Spleen (tissue), 11 donors: ENCODE measurements at regions not wholly inside any gene's neighbourhood (a gene's known extent, or its start where the extent isn't known, plus 50 kb on each side); places are given as distances from the start of the nearest gene placed in this dataset.

Source experiments
- DNase-seq: peaks from one replicate; pipeline ENCODE4 v3.0.0-alpha.2; 2020
- H3K27ac ChIP-seq, 8 donors: fragments of 200-600 bp; sonication (generic) in 7 of 8; 1 replicate in 4 of 8; 2 replicates in 4 of 8; pipeline versions ENCODE4 v1.5.0 to v1.8.0; 2016 to 2021; ENCODE audit warnings: inconsistent platforms in 4 of 8, mild to moderate bottlenecking in 4 of 8, moderate library complexity in 1 of 8
- H3K27me3 ChIP-seq, 7 donors: fragments of 200-600 bp; sonication (generic) in 6 of 7; replicated peaks in 1 of 7; 1 replicate in 4 of 7; 2 replicates in 3 of 7; pipeline versions ENCODE4 v1.5.0 to v1.8.0; 2016 to 2021; ENCODE audit warnings: inconsistent platforms in 3 of 7, mild to moderate bottlenecking in 1 of 7
- H3K36me3 ChIP-seq, 6 donors: fragments of 200-600 bp; sonication (generic) in 5 of 6; 1 replicate in 4 of 6; 2 replicates in 2 of 6; pipeline versions ENCODE4 v1.5.0 to v1.8.0; 2016 to 2021; ENCODE audit warnings: inconsistent platforms in 2 of 6
- H3K4me1 ChIP-seq, 6 donors: fragments of 200-600 bp; sonication (generic) in 5 of 6; 1 replicate in 3 of 6; 2 replicates in 3 of 6; pipeline versions ENCODE4 v1.5.0 to v1.8.0; 2016 to 2021; ENCODE audit warnings: inconsistent platforms in 3 of 6
- H3K4me3 ChIP-seq, 8 donors: fragments of 200-600 bp; sonication (generic) in 7 of 8; 1 replicate in 4 of 8; 2 replicates in 4 of 8; pipeline versions ENCODE4 v1.5.0 to v1.8.0; 2016 to 2021; ENCODE audit warnings: inconsistent platforms in 4 of 8, mild to moderate bottlenecking in 4 of 8, moderate library complexity in 2 of 8
- H3K9me3 ChIP-seq, 8 donors: fragments of 200-600 bp; sonication (generic) in 7 of 8; 1 replicate in 4 of 8; 2 replicates in 4 of 8; pipeline versions ENCODE4 v1.5.0 to v1.8.0; 2016 to 2021; ENCODE audit warnings: inconsistent platforms in 4 of 8
- POLR2A ChIP-seq, 3 donors: fragments of 450-650 bp; IDR thresholded peaks; one replicate each; pipeline ENCODE4 v1.5.1; 2017; ENCODE audit warnings: antibody characterized with exemption in 3 of 3, mild to moderate bottlenecking in 1 of 3
- POLR2AphosphoS5 ChIP-seq, 3 donors: sonication (generic); formaldehyde crosslinking; IDR thresholded peaks; one replicate each; pipeline ENCODE4 v1.5.1; 2017; ENCODE audit warnings: antibody characterized with exemption in 3 of 3
- WGBS, 5 donors: extraction: QIAGEN DNeasy Blood & Tissue Kit in 3 of 5; methylation state at CpG; one replicate each; pipeline versions ENCODE4 v1.1.5 to v1.1.7; 2013 to 2018; 5-methylcytosine and 5-hydroxymethylcytosine counted together
- intact Hi-C: fragments of 100-400 bp; cut with DNase I; formaldehyde crosslinking; loops from one replicate; pipeline ENCODE4 v1.15.0; 2023; ENCODE audit warnings: low total_unique reads
- TF ChIP-seq, protein P1 (sequence below), 11 experiments: fragments of 200-600 bp in 7 of 11; fragments of 450-650 bp in 4 of 11; sonication (generic) in 4 of 11; IDR thresholded peaks in 8 of 11; conservative IDR thresholded peaks in 3 of 11; 1 replicate in 7 of 11; 2 replicates in 4 of 11; pipeline versions ENCODE4 v1.4.0 to v1.8.0; 2016 to 2021; ENCODE audit warnings: antibody characterized with exemption in 11 of 11, inconsistent platforms in 4 of 11, mild to moderate bottlenecking in 1 of 11
- donor health status: healthy with polysubstance abuse.
- donor health status: DM: no; HTN: no; CAD: no; lungs with moderate emphysema.
- donor health status: DM: no; HTN: no; CAD: no.
- donor health status: Bipolar disorder and iron deficiency.
- donor health status: healthy.
- donor health status: DM: no; HTN: no; CAD: no.
- donor health status: DM: yes; HTN: yes; CAD: no.

DNA sequence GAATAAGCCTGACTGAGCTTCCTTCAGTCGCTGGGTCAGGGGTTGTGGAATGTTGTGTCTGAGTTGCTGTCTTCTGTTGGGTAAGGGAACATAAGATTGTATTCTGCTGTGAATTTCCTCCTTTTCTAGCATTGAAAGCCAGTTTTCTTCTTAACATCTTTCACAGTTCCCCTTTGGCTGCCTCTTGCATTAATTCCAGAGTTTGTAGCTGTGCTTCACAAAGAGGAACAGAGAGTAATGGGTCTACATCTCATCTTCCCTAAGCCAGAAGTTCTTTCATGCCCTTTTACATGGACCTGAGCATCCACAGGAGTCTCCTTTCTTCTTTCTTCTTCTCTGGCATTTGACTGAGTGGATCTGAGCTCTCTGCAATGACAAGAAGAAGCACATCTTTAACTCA is 686.8 kb downstream of the KCTD16 start:
- no peaks in the 10 kb centered on the region for H3K36me3 ChIP-seq
- intact Hi-C loops: no loop called here
- no peaks in the 10 kb centered on the region for H3K4me1 ChIP-seq
- H3K4me3 ChIP-seq: no peak overlapping the region
- TF ChIP-seq, protein P1, sequence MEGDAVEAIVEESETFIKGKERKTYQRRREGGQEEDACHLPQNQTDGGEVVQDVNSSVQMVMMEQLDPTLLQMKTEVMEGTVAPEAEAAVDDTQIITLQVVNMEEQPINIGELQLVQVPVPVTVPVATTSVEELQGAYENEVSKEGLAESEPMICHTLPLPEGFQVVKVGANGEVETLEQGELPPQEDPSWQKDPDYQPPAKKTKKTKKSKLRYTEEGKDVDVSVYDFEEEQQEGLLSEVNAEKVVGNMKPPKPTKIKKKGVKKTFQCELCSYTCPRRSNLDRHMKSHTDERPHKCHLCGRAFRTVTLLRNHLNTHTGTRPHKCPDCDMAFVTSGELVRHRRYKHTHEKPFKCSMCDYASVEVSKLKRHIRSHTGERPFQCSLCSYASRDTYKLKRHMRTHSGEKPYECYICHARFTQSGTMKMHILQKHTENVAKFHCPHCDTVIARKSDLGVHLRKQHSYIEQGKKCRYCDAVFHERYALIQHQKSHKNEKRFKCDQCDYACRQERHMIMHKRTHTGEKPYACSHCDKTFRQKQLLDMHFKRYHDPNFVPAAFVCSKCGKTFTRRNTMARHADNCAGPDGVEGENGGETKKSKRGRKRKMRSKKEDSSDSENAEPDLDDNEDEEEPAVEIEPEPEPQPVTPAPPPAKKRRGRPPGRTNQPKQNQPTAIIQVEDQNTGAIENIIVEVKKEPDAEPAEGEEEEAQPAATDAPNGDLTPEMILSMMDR (IDR thresholded peaks at IDR 0.05 in 8 of 11, conservative IDR thresholded peaks at IDR 0.05 in 3 of 11): no peak
- TF ChIP-seq POLR2A (IDR thresholded peaks at IDR 0.05): no peak
- TF ChIP-seq POLR2AphosphoS5 (IDR thresholded peaks at IDR 0.05): no peak
- no peak for DNase-seq
- H3K27ac ChIP-seq: no peak overlapping the region
- 17 to 43% (median 23%) methylated on average over 1 of the region's 1 CpG for WGBS, 5 donors
- no peaks in the 10 kb centered on the region for H3K9me3 ChIP-seq
- H3K27me3 ChIP-seq: no peaks in the 10 kb centered on the region

- Histone ChIP-seq H3K27me3 (no peaks in the 10 kb centered on the region), H3K27ac (no peak overlapping the region), H3K4me3 (no peak overlapping the region), H3K36me3 (no peaks in the 10 kb centered on the region), H3K4me1 (no peaks in the 10 kb centered on the region), H3K9me3 (peaks cover 0 to 13% (median 6%) of the 10 kb centered on the region in 8 donors)
- TF ChIP-seq POLR2AphosphoS5 (IDR thresholded peaks at IDR 0.05) (no peak), POLR2A (IDR thresholded peaks at IDR 0.05) (no peak)
- TF ChIP-seq, protein P1 (IDR thresholded peaks at IDR 0.05 in 8 of 11, conservative IDR thresholded peaks at IDR 0.05 in 3 of 11): no peak
- intact Hi-C loops: no loop called here
- 89 to 98% (median 94%) methylated on average over 2 of the region's 2 CpGs for WGBS, 5 donors
- DNase-seq: no peak
These were observed 673.4 kb downstream of the KCTD16 start for GRCh38 chr5:144844086-144844485.

DNA sequence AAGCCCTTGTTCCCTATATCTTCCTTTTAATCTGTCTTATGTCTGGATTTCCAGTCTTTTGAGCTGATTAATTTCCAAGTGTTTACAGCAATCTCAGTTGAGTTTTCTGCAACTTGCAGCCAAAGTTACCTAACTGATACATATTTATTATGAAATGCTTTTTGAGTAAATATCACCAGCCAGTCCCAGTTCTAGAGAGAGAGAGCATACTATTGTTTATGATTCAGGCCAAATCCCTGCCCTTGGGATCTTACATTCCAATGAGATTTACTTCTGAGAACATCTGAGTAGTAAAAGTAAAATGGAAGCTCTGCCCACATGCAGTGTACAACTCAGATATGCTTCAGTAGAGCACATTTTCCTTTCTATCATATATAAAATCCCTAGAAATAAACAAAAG is 661.7 kb downstream of the KCTD16 start:
- TF ChIP-seq POLR2AphosphoS5 (IDR thresholded peaks at IDR 0.05): no peak
- TF ChIP-seq, protein P1 (IDR thresholded peaks at IDR 0.05 in 8 of 11, conservative IDR thresholded peaks at IDR 0.05 in 3 of 11): no peak
- TF ChIP-seq POLR2A (IDR thresholded peaks at IDR 0.05): no peak
- Histone ChIP-seq H3K4me1 (no peaks in the 10 kb centered on the region), H3K9me3 (peaks cover 0 to 12% (median 0%) of the 10 kb centered on the region in 8 donors), H3K36me3 (no peaks in the 10 kb centered on the region), H3K27me3 (no peaks in the 10 kb centered on the region), H3K4me3 (no peak overlapping the region), H3K27ac (no peak overlapping the region)
- no peak for DNase-seq
- intact Hi-C loops: no loop called here

- H3K36me3 ChIP-seq: no peaks in the 10 kb centered on the region
- no peaks in the 10 kb centered on the region for H3K4me1 ChIP-seq
- H3K27me3 ChIP-seq: no peaks in the 10 kb centered on the region
- DNase-seq: no peak
- no peak overlapping the region for H3K4me3 ChIP-seq
- H3K9me3 ChIP-seq: peaks cover 0 to 12% (median 0%) of the 10 kb centered on the region in 8 donors
- intact Hi-C loops: no loop called here
- 69 to 86% (median 78%) methylated on average over 1 of the region's 1 CpG for WGBS, 5 donors
- TF ChIP-seq, protein P1 (IDR thresholded peaks at IDR 0.05 in 8 of 11, conservative IDR thresholded peaks at IDR 0.05 in 3 of 11): no peak
- TF ChIP-seq POLR2AphosphoS5 (IDR thresholded peaks at IDR 0.05): no peak
- TF ChIP-seq POLR2A (IDR thresholded peaks at IDR 0.05): no peak
- H3K27ac ChIP-seq: no peak overlapping the region
These were observed 661.0 kb downstream of the KCTD16 start for GRCh38 chr5:144831650-144832049.
